ENCODE measurements at regions not wholly inside any gene's neighbourhood (a gene's known extent, or its start where the extent isn't known, plus 50 kb on each side); places are given as distances from the start of the nearest gene placed in this dataset.

DNA sequence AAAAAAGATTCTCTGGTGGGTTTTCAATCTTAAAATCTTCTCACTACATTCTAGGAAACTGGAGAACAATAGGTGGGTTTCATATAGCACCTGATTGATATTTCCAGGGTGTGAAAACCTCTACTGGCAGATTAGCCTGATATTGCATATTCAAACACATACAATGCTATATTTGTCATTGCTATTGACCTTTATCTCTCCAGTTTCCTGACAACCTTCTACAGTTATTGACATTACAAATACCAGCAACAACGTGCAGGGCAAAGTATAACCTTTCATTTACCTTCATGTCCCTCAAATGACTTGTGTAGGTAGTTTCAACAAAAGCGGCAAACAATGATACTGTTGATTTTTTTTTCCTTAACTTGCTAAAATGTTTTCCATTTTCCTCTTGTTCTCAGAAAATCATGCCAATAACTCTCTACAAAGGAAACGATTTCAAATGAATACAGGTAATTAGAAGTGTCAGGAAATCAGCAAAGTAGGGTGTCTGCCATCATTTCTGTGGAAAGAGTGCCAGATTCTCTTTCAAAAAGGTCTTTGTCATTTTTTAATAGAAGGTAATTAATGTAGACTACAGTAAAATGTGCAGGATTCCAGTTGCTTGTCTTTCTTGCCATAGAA, 72.6 kb upstream of the CDIN1 start:
- H3K9me3 Mint-ChIP-seq = no peaks in the 10 kb centered on the region
- H3K36me3 ChIP-seq = no peaks in the 10 kb centered on the region
- H3K9me3 ChIP-seq (ENCODE audit: low read depth) = no peaks in the 10 kb centered on the region
- H3K79me2 ChIP-seq (ENCODE audit: low read depth) = no peaks in the 10 kb centered on the region
- no peaks in the 10 kb centered on the region for H3K36me3 Mint-ChIP-seq
- no peaks in the 10 kb centered on the region for H3F3A ChIP-seq (ENCODE audit: low read depth)
- H4K20me1 ChIP-seq (ENCODE audit: low read depth) = no peaks in the 10 kb centered on the region
- no peaks in the 10 kb centered on the region for H3K27me3 Mint-ChIP-seq (ENCODE audit: insufficient read depth, low read depth)
- H3K4me3 ChIP-seq = no peak overlapping the region
- no peak overlapping the region for H3K4me2 ChIP-seq
- H3K27ac Mint-ChIP-seq = no peak overlapping the region
- H3K9ac ChIP-seq = no peak overlapping the region
- TF ChIP-seq EZH2 (IDR thresholded peaks at IDR 0.05) (no peak), EZH2phosphoT487 (IDR thresholded peaks at IDR 0.05) (no peak)
- TF ChIP-seq, protein P1, sequence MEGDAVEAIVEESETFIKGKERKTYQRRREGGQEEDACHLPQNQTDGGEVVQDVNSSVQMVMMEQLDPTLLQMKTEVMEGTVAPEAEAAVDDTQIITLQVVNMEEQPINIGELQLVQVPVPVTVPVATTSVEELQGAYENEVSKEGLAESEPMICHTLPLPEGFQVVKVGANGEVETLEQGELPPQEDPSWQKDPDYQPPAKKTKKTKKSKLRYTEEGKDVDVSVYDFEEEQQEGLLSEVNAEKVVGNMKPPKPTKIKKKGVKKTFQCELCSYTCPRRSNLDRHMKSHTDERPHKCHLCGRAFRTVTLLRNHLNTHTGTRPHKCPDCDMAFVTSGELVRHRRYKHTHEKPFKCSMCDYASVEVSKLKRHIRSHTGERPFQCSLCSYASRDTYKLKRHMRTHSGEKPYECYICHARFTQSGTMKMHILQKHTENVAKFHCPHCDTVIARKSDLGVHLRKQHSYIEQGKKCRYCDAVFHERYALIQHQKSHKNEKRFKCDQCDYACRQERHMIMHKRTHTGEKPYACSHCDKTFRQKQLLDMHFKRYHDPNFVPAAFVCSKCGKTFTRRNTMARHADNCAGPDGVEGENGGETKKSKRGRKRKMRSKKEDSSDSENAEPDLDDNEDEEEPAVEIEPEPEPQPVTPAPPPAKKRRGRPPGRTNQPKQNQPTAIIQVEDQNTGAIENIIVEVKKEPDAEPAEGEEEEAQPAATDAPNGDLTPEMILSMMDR (IDR thresholded peaks at IDR 0.05) = no peak
- no peak overlapping the region for H3K27ac ChIP-seq
- no peaks in the 10 kb centered on the region for H3K4me1 ChIP-seq
- no peak overlapping the region for H3K4me3 Mint-ChIP-seq
- no peaks in the 10 kb centered on the region for H3K4me1 Mint-ChIP-seq
- H2AFZ ChIP-seq (replicated peaks) = no peak overlapping the region
- DNase-seq (ENCODE audit: low spot score) = no peak
- H3K27me3 ChIP-seq = no peaks in the 10 kb centered on the region

DNA sequence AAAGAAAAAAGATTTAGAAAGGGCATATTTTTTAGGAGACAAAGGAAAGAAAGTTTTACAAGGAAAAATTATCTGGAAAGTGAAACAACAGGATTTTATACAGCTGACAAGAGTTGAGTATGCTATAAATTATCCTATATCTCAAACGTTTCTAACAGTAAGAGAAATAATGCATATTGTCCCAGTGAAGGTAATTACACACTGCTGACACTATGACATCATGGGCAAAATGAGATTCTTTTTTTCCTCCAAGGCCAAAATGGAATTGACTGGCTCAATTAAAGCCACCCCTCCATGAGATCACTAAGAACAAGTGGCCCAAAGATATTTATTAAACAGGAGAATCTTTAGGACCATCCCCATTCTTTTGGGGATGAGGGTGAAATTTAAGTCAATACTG, 72.0 kb upstream of the CDIN1 start:
- Histone ChIP-seq H4K20me1 (ENCODE audit: low read depth) (no peaks in the 10 kb centered on the region), H3K36me3 (no peaks in the 10 kb centered on the region), H2AFZ (replicated peaks) (no peak overlapping the region), H3F3A (ENCODE audit: low read depth) (no peaks in the 10 kb centered on the region), H3K27ac (no peak overlapping the region), H3K9me3 (ENCODE audit: low read depth) (no peaks in the 10 kb centered on the region), H3K27me3 (no peaks in the 10 kb centered on the region), H3K4me3 (no peak overlapping the region), H3K4me1 (no peaks in the 10 kb centered on the region), H3K79me2 (ENCODE audit: low read depth) (no peaks in the 10 kb centered on the region), H3K9ac (no peak overlapping the region), H3K4me2 (no peak overlapping the region)
- no peak overlapping the region for H3K4me3 Mint-ChIP-seq
- H3K9me3 Mint-ChIP-seq = no peaks in the 10 kb centered on the region
- H3K27ac Mint-ChIP-seq = no peak overlapping the region
- no peaks in the 10 kb centered on the region for H3K4me1 Mint-ChIP-seq
- DNase-seq (ENCODE audit: low spot score) = no peak
- no peaks in the 10 kb centered on the region for H3K27me3 Mint-ChIP-seq (ENCODE audit: insufficient read depth, low read depth)
- TF ChIP-seq, protein P1 (IDR thresholded peaks at IDR 0.05) = no peak
- TF ChIP-seq EZH2phosphoT487 (IDR thresholded peaks at IDR 0.05) (no peak), EZH2 (IDR thresholded peaks at IDR 0.05) (no peak)
- no peaks in the 10 kb centered on the region for H3K36me3 Mint-ChIP-seq

DNA sequence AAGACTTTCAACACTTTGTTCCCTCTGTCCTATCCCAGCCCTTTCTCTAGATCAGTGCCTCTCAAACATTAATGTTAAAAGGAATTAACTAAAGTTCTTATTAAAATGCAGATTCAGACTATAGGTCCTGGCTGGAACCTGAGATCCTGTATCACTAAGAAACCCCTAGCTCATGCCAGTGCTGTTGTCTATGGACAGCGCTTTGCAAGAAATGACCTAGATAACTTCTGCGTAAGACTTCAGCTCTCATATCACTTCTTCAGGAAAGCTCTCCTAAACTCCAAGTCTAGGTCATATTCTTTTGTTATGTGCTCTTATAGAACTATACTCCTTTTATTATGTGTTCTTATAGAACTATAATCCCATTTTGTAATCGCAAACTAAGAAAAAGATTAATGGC, 67.8 kb upstream of the CDIN1 start:
- no peaks in the 10 kb centered on the region for H3K79me2 ChIP-seq (ENCODE audit: low read depth)
- no peaks in the 10 kb centered on the region for H3K27me3 Mint-ChIP-seq (ENCODE audit: insufficient read depth, low read depth)
- no peaks in the 10 kb centered on the region for H3F3A ChIP-seq (ENCODE audit: low read depth)
- H3K27ac ChIP-seq = no peak overlapping the region
- no peaks in the 10 kb centered on the region for H3K4me1 ChIP-seq
- H3K4me2 ChIP-seq = no peak overlapping the region
- H3K4me1 Mint-ChIP-seq = no peaks in the 10 kb centered on the region
- no peaks in the 10 kb centered on the region for H3K9me3 ChIP-seq (ENCODE audit: low read depth)
- no peak overlapping the region for H3K27ac Mint-ChIP-seq
- DNase-seq (ENCODE audit: low spot score) = no peak
- no peaks in the 10 kb centered on the region for H3K27me3 ChIP-seq
- H3K4me3 Mint-ChIP-seq = no peak overlapping the region
- H3K36me3 ChIP-seq = no peaks in the 10 kb centered on the region
- no peaks in the 10 kb centered on the region for H3K9me3 Mint-ChIP-seq
- H2AFZ ChIP-seq (replicated peaks) = no peak overlapping the region
- TF ChIP-seq EZH2 (IDR thresholded peaks at IDR 0.05) (no peak), EZH2phosphoT487 (IDR thresholded peaks at IDR 0.05) (no peak)
- TF ChIP-seq, protein P1 (IDR thresholded peaks at IDR 0.05) = no peak
- no peak overlapping the region for H3K4me3 ChIP-seq
- H3K9ac ChIP-seq = no peak overlapping the region
- no peaks in the 10 kb centered on the region for H3K36me3 Mint-ChIP-seq
- no peaks in the 10 kb centered on the region for H4K20me1 ChIP-seq (ENCODE audit: low read depth)

Measured in neural progenitor cell (in vitro differentiated cells).